ENCODE measurements at regions not wholly inside any gene's neighbourhood (a gene's known extent, or its start where the extent isn't known, plus 50 kb on each side); places are given as distances from the start of the nearest gene placed in this dataset.

GRCh38 chr2:36296798-36297197 is 58.8 kb upstream of the CRIM1 start:
- no peaks in the 10 kb centered on the region; the same call in 1 of the 2 replicates for H3K9me3 ChIP-seq
- no peak for DNase-seq
- intact Hi-C loops (cut with micrococcal nuclease; ENCODE audit: unreplicated experiment), result no loop called here
- ChIA-PET POLR2A (no interaction called here), CTCF (no interaction called here)
- H3K4me3 ChIP-seq (ENCODE audit: low read depth, low read length), result no peak overlapping the region
- H3K4me1 ChIP-seq, result no peaks in the 10 kb centered on the region
- no peaks in the 10 kb centered on the region for H3K4me1 Mint-ChIP-seq (ENCODE audit: low read depth, unreplicated experiment)
- no peaks in the 10 kb centered on the region for H3K36me3 Mint-ChIP-seq (ENCODE audit: insufficient read depth, unreplicated experiment)
- H3K4me3 Mint-ChIP-seq (ENCODE audit: unreplicated experiment), result no peak overlapping the region
- H3K36me3 ChIP-seq (ENCODE audit: control insufficient read depth, insufficient read depth, low read length), result no peaks in the 10 kb centered on the region
- H3K9me3 Mint-ChIP-seq (ENCODE audit: unreplicated experiment), result no peaks in the 10 kb centered on the region
- no peaks in the 10 kb centered on the region for H3K27me3 ChIP-seq (replicated peaks; ENCODE audit: control insufficient read depth, insufficient read depth, low read length)
- H3K27me3 Mint-ChIP-seq (ENCODE audit: insufficient read depth, unreplicated experiment), result no peaks in the 10 kb centered on the region
- no peak overlapping the region for H3K27ac Mint-ChIP-seq (ENCODE audit: unreplicated experiment)
- BruUV-seq (replicated peaks), result no TSS peak
- no peak for TF ChIP-seq CTCF (IDR thresholded peaks at IDR 0.05; ENCODE audit: insufficient read depth in 1 of 2, low read depth in 1 of 2, low read length in 1 of 2, severe bottlenecking in 1 of 2, unreplicated experiment in 1 of 2)

GRCh38 chr2:36294316-36294721 is 61.3 kb upstream of the CRIM1 start:
- BruUV-seq (replicated peaks), result no TSS peak
- POLR2A ChIA-PET, result no interaction called here
- CTCF ChIA-PET, result interaction anchor here (0.5 kb wide), 1 partner anchor 24 kb away, joined by 3 read pairs; no protein-coding TSS in a partner anchor

GRCh38 chr2:36290306-36290856 is 65.2 kb upstream of the CRIM1 start:
- TF ChIP-seq CTCF (IDR thresholded peaks at IDR 0.05; ENCODE audit: insufficient read depth in 1 of 2, low read depth in 1 of 2, low read length in 1 of 2, severe bottlenecking in 1 of 2, unreplicated experiment in 1 of 2), result no peak
- no peaks in the 10 kb centered on the region for H3K36me3 Mint-ChIP-seq (ENCODE audit: insufficient read depth, unreplicated experiment)
- H3K4me1 ChIP-seq, result no peaks in the 10 kb centered on the region
- no peaks in the 10 kb centered on the region for H3K4me1 Mint-ChIP-seq (ENCODE audit: low read depth, unreplicated experiment)
- no peaks in the 10 kb centered on the region for H3K9me3 ChIP-seq
- no peak for DNase-seq
- ChIA-PET POLR2A (no interaction called here), CTCF (no interaction called here)
- no peaks in the 10 kb centered on the region for H3K9me3 Mint-ChIP-seq (ENCODE audit: unreplicated experiment)
- H3K27me3 ChIP-seq (replicated peaks; ENCODE audit: control insufficient read depth, insufficient read depth, low read length), result no peaks in the 10 kb centered on the region
- H3K4me3 ChIP-seq (ENCODE audit: low read depth, low read length), result no peak overlapping the region
- no peak overlapping the region for H3K27ac Mint-ChIP-seq (ENCODE audit: unreplicated experiment)
- H3K4me3 Mint-ChIP-seq (ENCODE audit: unreplicated experiment), result no peak overlapping the region
- H3K36me3 ChIP-seq (ENCODE audit: control insufficient read depth, insufficient read depth, low read length), result no peaks in the 10 kb centered on the region
- BruUV-seq (replicated peaks), result no TSS peak
- intact Hi-C loops (cut with micrococcal nuclease; ENCODE audit: unreplicated experiment), result no loop called here
- peaks cover 7% of the 10 kb centered on the region for H3K27me3 Mint-ChIP-seq (ENCODE audit: insufficient read depth, unreplicated experiment)

More at GRCh38 chr2:36294316-36294721, 61.3 kb upstream of the CRIM1 start:
- Histone ChIP-seq H3K27me3 (replicated peaks; ENCODE audit: control insufficient read depth, insufficient read depth, low read length) (no peaks in the 10 kb centered on the region), H3K36me3 (ENCODE audit: control insufficient read depth, insufficient read depth, low read length) (no peaks in the 10 kb centered on the region), H3K4me1 (no peaks in the 10 kb centered on the region), H3K4me3 (ENCODE audit: low read depth, low read length) (no peak overlapping the region), H3K9me3 (no peaks in the 10 kb centered on the region; the same call in 1 of the 2 replicates)
- no peaks in the 10 kb centered on the region for H3K27me3 Mint-ChIP-seq (ENCODE audit: insufficient read depth, unreplicated experiment)
- no peak for TF ChIP-seq CTCF (IDR thresholded peaks at IDR 0.05; ENCODE audit: insufficient read depth in 1 of 2, low read depth in 1 of 2, low read length in 1 of 2, severe bottlenecking in 1 of 2, unreplicated experiment in 1 of 2)
- H3K27ac Mint-ChIP-seq (ENCODE audit: unreplicated experiment), result no peak overlapping the region
- no peaks in the 10 kb centered on the region for H3K4me1 Mint-ChIP-seq (ENCODE audit: low read depth, unreplicated experiment)
- H3K4me3 Mint-ChIP-seq (ENCODE audit: unreplicated experiment), result no peak overlapping the region
- no peaks in the 10 kb centered on the region for H3K9me3 Mint-ChIP-seq (ENCODE audit: unreplicated experiment)
- intact Hi-C loops (cut with micrococcal nuclease; ENCODE audit: unreplicated experiment), result no loop called here
- H3K36me3 Mint-ChIP-seq (ENCODE audit: insufficient read depth, unreplicated experiment), result no peaks in the 10 kb centered on the region
- DNase-seq, result no peak

Data from Caco-2 (cell line).